SK-N-MC (cell line): ENCODE measurements at regions not wholly inside any gene's neighbourhood (a gene's known extent, or its start where the extent isn't known, plus 50 kb on each side); places are given as distances from the start of the nearest gene placed in this dataset.

Experiments
- EZH2 ChIP-seq: fragments of 200-600 bp; sonication (generic); IDR thresholded peaks from one replicate; pipeline ENCODE4 v1.6.1; 2017; ENCODE audit warnings: antibody characterized with exemption
- FOXP2 ChIP-seq: optimal IDR thresholded peaks from 2 replicates; pipeline ENCODE3; 2011; ENCODE audit warnings: mild to moderate bottlenecking, moderate library complexity; ENCODE audit not compliant: insufficient read depth; ENCODE audit errors: extremely low read length, control extremely low read depth

DNA sequence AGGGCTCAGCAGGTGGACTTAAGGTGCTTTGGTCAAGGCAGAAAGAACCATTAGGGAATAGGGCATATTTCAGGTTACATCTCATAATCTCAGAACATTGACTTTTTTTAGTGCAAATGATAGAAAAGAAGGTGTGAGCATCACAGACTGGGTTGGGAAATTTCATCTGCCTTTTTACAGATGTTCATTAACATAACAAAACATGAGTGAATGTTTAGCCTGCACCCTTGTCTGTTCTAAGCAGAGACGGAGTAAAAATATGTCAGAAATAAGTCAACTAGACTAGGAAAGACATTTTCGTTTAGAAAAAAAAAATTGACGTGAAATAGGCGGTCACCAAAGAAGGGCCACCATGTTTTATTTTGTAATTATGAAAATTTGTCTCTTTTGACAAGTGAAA, 127.5 kb upstream of the CDH13 start:
- TF ChIP-seq EZH2 (no peak), FOXP2 (no peak)
